Amniotic epithelial cell (primary cell): ENCODE measurements at regions not wholly inside any gene's neighbourhood (a gene's known extent, or its start where the extent isn't known, plus 50 kb on each side); places are given as distances from the start of the nearest gene placed in this dataset.
"Not testable (repeated sequence)": the region's sequence is repeated elsewhere in the genome, so short reads cannot be mapped to it uniquely, and the experiment has no call there.

Experiments used
- DNase-seq: peaks from one replicate; pipeline ENCODE4 v3.0.0-alpha.2; 2010; ENCODE audit warnings: low read depth

DNA sequence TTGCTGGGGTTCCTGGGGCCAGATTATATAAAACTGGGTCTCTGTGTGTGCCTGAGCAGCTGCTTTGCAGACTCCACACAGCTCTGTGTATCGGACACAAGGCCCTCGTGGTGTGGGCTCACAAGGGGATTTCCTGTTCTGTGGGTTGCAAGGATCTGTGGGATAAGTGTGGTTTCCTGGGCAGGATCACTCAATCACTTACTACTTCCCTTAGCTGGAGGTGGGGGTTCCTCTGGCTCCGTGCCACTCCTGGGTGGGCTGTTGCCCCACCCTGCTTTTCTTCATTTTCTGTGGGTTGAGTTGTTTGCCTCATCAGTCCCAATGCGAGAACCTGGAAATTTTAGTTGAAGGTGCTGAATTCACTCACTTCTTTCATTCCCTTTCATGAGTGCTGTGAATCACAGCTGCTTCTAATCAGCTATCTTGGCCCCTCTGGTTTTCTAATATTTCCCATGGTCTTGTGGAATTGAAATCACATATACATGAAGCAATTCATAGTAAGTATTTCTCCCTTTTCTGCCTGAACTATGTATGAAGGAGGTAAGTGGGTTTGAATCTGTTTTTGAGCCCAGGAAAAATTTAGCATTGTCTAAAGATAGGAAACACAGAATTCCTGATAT, 196.3 kb downstream of the DCDC2C start:
- no peak for DNase-seq

GRCh38 chr2:3902131-3902530, 198.8 kb downstream of the DCDC2C start:
- no peak for DNase-seq

DNA sequence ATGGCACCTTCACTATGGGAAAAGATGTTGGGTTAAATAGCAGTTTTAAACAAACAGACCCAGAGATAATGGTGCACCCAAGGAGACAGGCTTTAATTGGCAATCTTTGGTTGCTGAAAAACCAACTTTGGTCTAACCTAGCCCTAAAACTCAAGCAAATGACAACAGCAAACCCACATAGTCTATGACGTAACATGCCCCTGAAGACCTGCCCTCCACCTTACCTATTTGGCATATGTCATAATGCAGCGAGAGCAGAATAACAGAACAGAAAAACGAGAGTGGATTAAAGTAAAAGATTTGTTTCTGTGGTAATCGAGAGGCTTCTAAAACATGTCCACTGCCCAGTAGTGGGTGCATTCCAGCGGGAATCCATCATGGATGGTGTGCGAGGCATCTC, 200.7 kb downstream of the DCDC2C start:
- DNase-seq = no peak

DNA sequence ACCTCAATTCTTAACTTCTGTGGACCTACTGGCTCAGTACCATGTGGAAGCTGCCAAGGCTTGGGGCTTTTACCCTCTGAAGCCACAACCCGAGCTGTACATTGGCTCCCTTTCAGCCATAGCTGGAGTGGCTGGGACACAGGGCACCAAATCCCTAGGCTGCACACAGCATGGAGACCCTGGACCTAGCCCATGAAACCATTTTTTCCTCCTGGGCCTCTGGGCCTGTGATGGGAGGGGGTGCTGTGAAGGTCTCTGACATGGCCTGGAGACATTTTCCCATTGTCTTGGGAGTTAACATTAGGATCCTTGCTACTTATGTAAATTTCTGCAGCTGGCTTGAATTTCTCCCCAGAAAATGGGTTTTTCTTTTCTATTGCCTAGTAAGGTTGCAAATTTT, 205.1 kb downstream of the DCDC2C start:
- not testable (repeated sequence) for DNase-seq

DNA sequence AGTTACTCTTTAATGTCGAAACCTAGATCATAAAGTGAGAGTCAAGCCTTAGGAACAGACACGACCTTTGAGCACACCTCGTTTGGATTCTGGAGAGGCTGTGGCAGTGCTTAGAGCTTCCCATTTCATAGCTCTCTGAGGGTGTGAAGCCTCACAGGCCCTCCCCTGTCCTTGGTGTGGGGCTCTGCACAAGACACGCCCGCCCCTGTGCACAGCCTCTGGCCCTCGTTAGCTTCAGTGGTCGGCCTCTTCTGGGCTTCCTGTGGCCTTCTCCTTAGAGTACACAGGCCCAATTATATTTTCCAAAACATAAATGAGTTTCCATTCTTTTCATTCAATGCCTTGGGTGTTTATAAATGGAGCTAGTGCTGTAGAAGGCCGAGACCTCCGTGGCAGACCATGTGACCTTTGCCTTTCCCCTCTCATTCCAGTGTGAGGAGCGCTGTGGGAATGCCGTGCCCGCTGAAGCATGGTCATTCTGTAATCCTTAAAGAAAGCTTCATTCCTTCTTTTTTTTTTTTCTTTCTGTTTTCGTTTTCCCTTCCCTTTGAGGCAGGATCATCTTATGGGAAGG, 208.6 kb downstream of the DCDC2C start:
- no peak for DNase-seq

DNA sequence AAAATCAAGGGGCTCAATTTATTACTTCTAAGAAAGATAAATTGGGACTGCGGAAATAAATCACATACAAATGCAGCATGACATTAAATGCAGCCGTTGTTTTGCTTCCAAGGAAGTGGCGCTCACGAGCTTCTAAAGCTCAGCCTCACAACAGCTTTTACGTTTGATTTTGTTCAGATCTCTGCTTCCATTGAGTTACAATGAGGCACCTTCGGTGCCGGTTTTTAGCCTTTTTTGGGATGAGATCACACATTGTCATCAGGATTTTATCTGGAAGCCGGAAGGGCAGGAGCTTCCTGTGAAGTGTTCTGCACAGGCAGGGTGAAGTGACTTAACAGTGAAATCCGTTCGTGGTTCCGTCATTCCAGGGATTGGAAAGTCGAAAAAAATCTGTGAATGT, 209.8 kb downstream of the DCDC2C start:
- no peak for DNase-seq

DNA sequence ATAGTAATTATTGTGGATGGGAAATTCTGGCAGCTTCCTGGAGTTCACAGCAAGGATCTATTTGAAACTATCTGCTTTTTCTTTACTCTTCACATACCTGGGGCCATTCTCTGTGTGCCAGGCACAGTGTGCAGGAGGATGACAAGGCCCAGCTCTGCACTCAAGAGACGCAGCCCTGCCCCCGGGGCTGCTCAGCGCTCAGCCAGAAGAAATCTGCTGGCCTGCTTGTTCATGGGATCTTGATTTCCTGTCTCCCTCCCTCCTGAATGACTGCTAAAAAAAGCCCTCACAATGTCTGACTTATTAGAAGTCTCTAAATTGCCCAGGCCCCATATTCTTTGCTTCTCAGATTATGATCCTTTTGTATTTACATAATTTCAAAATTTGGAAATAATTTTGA, 210.9 kb downstream of the DCDC2C start:
- no peak for DNase-seq

GRCh38 chr2:3927031-3927430, 223.7 kb downstream of the DCDC2C start:
- DNase-seq = no peak

- no peak for DNase-seq
Measured at GRCh38 chr2:3929374-3929773, 226.0 kb downstream of the DCDC2C start.

GRCh38 chr2:3930246-3930645, 226.9 kb downstream of the DCDC2C start:
- DNase-seq = no peak

DNA sequence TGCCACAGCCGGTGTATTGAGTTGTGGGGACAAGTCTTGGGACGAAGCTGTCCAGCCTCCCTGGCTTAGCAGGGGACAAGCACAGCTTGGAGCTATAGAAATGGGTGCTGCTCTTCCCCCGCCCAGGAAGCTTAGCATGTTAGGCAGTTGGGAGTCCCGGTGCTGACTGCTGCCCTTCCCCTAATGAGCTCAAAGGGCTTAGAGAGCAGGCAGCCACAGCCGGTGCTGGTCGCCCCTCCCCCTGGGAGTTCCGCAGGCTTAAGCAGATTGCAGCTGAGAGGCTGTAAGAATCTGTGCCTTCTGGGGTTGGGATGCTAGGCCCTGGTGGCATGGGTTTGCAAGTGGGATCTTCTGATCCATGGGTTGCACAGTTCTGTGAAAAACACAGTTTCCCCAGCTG, 237.3 kb downstream of the DCDC2C start:
- no peak for DNase-seq

DNA sequence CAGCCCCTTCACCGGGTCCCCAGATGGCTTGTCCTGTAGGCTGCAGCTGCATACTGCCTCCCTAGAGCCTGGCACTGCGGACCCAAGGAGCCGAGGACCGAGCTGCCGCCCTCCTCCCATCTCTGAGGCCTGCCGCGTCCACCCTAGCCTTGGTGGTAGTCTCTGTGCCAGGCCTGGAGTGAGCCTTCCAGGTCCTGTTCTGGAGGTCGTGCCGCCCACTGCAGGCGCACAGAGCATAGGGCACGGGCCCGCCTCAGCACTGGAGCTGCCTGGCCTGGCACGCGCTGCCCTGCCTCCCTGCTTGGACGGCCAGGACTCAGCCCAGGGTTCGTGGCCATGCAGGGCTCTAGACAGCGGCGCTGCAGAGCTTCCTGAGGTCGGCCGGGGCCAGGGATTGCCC, 239.5 kb downstream of the DCDC2C start:
- no peak for DNase-seq

DNA sequence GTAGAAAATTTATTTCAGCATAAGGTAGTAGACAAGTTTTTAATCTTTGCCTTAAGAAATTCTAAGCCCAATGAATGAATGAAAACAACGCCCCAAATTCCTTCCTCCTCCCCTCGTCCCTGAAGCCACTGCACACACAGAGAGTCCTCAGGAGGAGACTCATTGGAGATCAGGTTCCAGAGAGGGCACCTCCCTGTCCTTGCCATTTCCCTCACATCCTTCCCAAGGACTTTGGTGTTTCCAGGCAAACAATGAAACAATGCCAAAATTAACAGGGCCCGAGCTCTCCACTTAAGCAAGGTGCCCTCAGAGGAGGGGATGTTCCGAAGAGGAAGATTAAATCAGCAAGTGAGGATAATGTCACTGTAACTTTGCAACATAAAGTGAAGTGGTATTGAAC, 240.7 kb downstream of the DCDC2C start:
- no peak for DNase-seq

- no peak for DNase-seq
Measured at GRCh38 chr2:3944841-3945240, 241.5 kb downstream of the DCDC2C start.

DNA sequence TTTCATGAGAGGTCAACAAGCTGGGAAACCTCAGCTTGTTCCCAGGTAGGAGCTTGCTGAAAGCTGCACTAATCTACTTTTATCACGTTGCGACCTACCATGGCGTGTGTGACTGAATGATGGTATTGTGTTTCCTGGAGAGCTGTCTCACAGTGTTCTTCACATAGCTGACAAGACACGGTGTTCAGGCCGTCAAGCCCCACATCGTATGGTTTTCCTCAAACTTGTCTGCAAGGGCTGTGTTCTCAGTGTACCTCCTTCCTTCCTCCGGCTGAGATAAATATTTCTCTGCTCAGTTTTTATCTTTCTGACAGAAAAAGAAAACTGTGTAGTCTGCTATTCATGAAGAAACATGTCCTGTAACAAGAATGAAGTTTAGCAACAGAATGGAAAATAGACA, 244.8 kb downstream of the DCDC2C start:
- DNase-seq = no peak

DNA sequence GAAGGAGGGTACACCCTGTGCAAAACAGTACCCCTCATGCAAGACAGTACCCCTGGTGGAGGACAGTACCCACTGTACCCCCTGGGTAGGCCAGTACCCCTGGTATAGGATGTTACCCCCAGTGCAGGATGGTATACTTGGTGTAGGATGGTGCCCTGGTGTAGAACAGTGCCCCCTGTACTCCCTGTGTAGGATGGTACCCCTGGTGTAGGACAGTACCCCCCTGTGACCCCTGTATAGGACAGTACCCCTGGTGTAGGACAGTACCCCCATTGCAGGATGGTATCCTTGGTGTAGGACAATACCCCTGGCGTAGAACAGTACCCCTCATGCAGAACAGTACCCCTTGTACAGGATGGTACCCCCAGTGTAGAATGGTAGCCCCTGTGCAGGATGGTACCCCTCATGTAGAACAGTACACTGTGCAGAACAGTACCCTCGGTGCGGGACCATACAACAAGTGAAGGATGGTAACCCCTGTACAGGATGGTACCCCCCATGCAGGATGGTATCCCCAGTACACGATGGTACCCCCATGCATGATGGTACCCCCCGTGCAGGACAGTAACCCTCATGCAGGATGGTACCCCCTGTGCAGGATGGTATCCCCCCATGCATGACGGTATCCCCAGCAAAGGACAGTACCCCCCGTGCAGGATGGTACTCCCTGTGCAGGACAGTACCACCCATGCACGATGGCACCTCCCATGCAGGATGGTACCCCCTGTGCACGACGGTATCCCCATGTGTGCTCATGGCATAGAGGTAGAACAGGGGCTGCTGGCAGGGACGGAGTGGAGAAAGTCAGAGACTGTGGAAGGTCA, 248.0 kb downstream of the DCDC2C start:
- DNase-seq = no peak

DNA sequence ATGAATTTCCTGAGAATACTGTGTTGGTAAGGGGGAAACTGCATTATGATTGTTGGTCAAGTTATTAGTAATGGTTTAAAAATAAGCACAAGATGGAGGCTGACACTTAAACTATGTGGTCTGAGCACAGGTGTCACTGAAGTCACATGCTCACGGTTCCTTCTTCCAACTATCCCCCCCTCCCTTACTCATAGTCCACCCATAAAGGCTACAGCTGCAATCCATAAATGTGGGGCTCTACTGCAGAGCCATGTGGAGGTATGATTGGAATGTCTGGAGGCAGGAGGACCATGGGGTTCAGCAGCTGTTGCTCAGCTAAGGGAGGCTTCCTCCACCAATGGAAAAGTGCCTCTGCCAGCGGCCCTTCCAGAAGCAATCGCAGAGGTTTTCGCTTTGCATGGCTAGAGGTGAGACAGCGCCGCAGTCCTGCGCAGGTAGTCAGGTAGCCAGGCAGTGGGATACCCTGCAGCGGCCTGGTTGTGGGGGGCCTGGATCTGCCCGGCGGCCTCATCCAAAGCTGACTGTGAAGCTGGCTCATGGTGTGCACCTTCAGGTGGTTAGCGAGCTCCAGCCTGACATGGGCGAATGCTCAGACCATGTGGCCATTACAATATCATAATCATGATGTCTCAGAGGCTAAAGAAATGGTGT, 249.6 kb downstream of the DCDC2C start:
- no peak for DNase-seq

GRCh38 chr2:3954261-3954660, 250.9 kb downstream of the DCDC2C start:
- no peak for DNase-seq

GRCh38 chr2:3956406-3956805, 253.0 kb downstream of the DCDC2C start:
- no peak for DNase-seq

- DNase-seq = no peak
Measured at GRCh38 chr2:3956892-3957291, 253.5 kb downstream of the DCDC2C start.

DNA sequence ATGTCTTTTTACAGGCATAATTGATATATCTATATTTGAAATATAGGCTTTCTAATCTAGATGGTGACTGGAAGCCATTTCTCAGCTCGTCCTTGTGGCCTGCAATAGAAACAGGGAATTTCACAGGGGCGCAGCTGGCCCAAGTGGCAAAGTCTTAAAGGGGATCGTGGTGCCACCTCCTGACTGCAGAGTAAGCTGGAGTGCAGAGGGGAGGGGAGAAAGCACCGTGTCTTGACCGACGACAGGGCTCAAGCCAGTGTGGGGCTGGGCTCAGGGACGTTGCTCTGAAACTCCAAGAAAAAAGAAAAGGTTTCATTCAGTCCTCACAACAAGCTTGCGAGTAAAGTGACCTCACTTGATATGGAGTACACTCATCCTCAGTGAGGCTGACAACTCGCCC, 255.1 kb downstream of the DCDC2C start:
- DNase-seq = no peak

GRCh38 chr2:3958969-3959368, 255.6 kb downstream of the DCDC2C start:
- DNase-seq = no peak

- DNase-seq = peak; percentile 10
Measured at GRCh38 chr2:3959372-3959771, 256.0 kb downstream of the DCDC2C start.
